H1 (cell line): ENCODE measurements at regions not wholly inside any gene's neighbourhood (a gene's known extent, or its start where the extent isn't known, plus 50 kb on each side); places are given as distances from the start of the nearest gene placed in this dataset.

Source experiments
- CTCF ChIA-PET: fragments of 300-600 bp; sonication (Branson Sonifier 250); formaldehyde crosslinking; loops from one replicate; lab custom pipeline; 2021; ENCODE audit not compliant: partially characterized antibody; lab: Charles Lee
- POLR2A ChIA-PET: fragments of 300-600 bp; sonication (Branson Sonifier 250); formaldehyde crosslinking; loops from one replicate; lab custom pipeline; 2021; ENCODE audit warnings: inconsistent platforms; ENCODE audit not compliant: partially characterized antibody; lab: Charles Lee
- DNase-seq, 2 experiments: peaks; one replicate each; pipeline versions ENCODE4 v3.0.0 to v3.0.0-alpha.2; 2010 to 2022; ENCODE audit warnings: low spot score in 2 of 2, low read depth in 1 of 2, mixed read lengths in 1 of 2
- FAIRE-seq: peaks from 2 replicates; lab custom pipeline; 2011; peaks lifted over from hg19 to GRCh38; lab: Jason Lieb, UNC
- H2AFZ ChIP-seq: 2 replicates; pipeline ENCODE4 v1.8.1; 2012; ENCODE audit warnings: low read length, inconsistent platforms
- H2AK5ac ChIP-seq: 2 replicates; pipeline ENCODE4 v1.6.1; 2013; ENCODE audit warnings: low read depth, low read length
- H2BK120ac ChIP-seq: replicated peaks from 2 replicates; pipeline ENCODE3; 2013; ENCODE audit warnings: low read depth, low read length, inconsistent platforms
- H2BK12ac ChIP-seq: 2 replicates; pipeline ENCODE4 v1.6.1; 2013; ENCODE audit warnings: low read depth, low read length
- H2BK15ac ChIP-seq: 2 replicates; pipeline ENCODE4 v1.6.1; 2013; ENCODE audit warnings: low read length
- H2BK20ac ChIP-seq: 2 replicates; pipeline ENCODE4 v1.6.1; 2013; ENCODE audit warnings: low read length
- H2BK5ac ChIP-seq: 2 replicates; pipeline ENCODE4 v1.6.1; 2013; ENCODE audit warnings: low read depth, low read length
- H3K14ac ChIP-seq: 2 replicates; pipeline ENCODE4 v1.6.1; 2013; ENCODE audit warnings: inconsistent platforms; ENCODE audit not compliant: insufficient read length
- H3K18ac ChIP-seq: 2 replicates; pipeline ENCODE4 v1.6.1; 2013; ENCODE audit warnings: low read length; ENCODE audit errors: extremely low read depth
- H3K23ac ChIP-seq: 2 replicates; pipeline ENCODE4 v1.6.1; 2013; ENCODE audit warnings: inconsistent platforms; ENCODE audit not compliant: insufficient read length
- H3K23me2 ChIP-seq: 2 replicates; pipeline ENCODE4 v1.6.1; 2013; ENCODE audit warnings: low read depth, low read length
- H3K27ac ChIP-seq: 2 replicates; pipeline ENCODE4 v1.6.1; 2011; ENCODE audit warnings: low read depth, low read length, inconsistent platforms
- H3K27me3 ChIP-seq, 4 experiments: replicated peaks in 1 of 4; 1 replicate in 1 of 4; 2 replicates in 3 of 4; pipeline versions ENCODE4 v1.6.1 to v1.8.1; 2011 to 2013; ENCODE audit warnings: low read length in 3 of 4, mild to moderate bottlenecking in 3 of 4, inconsistent platforms in 2 of 4, mixed read lengths in 2 of 4, moderate library complexity in 1 of 4; ENCODE audit not compliant: control insufficient read depth in 3 of 4, insufficient read depth in 3 of 4; ENCODE audit errors: extremely low read depth in 1 of 4
- H3K36me3 ChIP-seq, 4 experiments: 2 replicates each; pipeline versions ENCODE4 v1.6.1 to v1.8.1; 2011 to 2013; ENCODE audit warnings: mild to moderate bottlenecking in 4 of 4, low read length in 3 of 4, moderate library complexity in 2 of 4, control low read depth in 1 of 4, inconsistent platforms in 1 of 4; ENCODE audit not compliant: insufficient read depth in 4 of 4, control insufficient read depth in 2 of 4
- H3K4ac ChIP-seq: replicated peaks from 2 replicates; pipeline ENCODE3; 2013; ENCODE audit warnings: low read length, low read depth, mixed read lengths, inconsistent platforms; ENCODE audit not compliant: insufficient read length
- H3K4me1 ChIP-seq, 4 experiments: replicated peaks in 1 of 4; 1 replicate in 1 of 4; 2 replicates in 3 of 4; pipeline versions ENCODE4 v1.6.1 to v1.8.1; 2011 to 2013; ENCODE audit warnings: low read length in 3 of 4, inconsistent platforms in 2 of 4, mixed read lengths in 1 of 4; ENCODE audit not compliant: insufficient read depth in 4 of 4, control insufficient read depth in 3 of 4
- H3K4me2 ChIP-seq, 2 experiments: 2 replicates each; pipeline versions ENCODE4 v1.6.1 to v1.8.1; 2011 to 2013; ENCODE audit warnings: low read depth in 2 of 2, low read length in 2 of 2, control low read depth in 1 of 2, inconsistent platforms in 1 of 2, mild to moderate bottlenecking in 1 of 2; ENCODE audit not compliant: insufficient read depth in 1 of 2
- H3K4me3 ChIP-seq, 4 experiments: fragments of 200-600, 300-600 bp in 1 of 4; sonication (generic), shearing (Covaris generic), sonication (Bioruptor Twin) in 1 of 4; 2 replicates each; pipeline versions ENCODE4 v1.5.1 to v1.8.1; 2011 to 2016; ENCODE audit warnings: low read length in 4 of 4, low read depth in 3 of 4, control low read depth in 2 of 4, inconsistent platforms in 2 of 4, mild to moderate bottlenecking in 2 of 4, mixed read lengths in 1 of 4, moderate library complexity in 1 of 4; ENCODE audit not compliant: insufficient read depth in 2 of 4; ENCODE audit errors: extremely low read depth in 1 of 4
- H3K56ac ChIP-seq: replicated peaks from 2 replicates; pipeline ENCODE3; 2013; ENCODE audit warnings: low read depth, mild to moderate bottlenecking, mixed read lengths, low read length, inconsistent platforms; ENCODE audit not compliant: insufficient read length
- H3K79me1 ChIP-seq: 2 replicates; pipeline ENCODE4 v1.6.1; 2013; ENCODE audit warnings: low read depth, low read length, control low read depth
- H3K79me2 ChIP-seq, 2 experiments: 2 replicates each; pipeline versions ENCODE4 v1.6.1 to v1.8.1; 2012 to 2013; ENCODE audit warnings: low read length in 2 of 2, mild to moderate bottlenecking in 2 of 2, inconsistent platforms in 1 of 2; ENCODE audit not compliant: insufficient read depth in 2 of 2, control insufficient read depth in 1 of 2
- H3K9ac ChIP-seq, 4 experiments: replicated peaks in 1 of 4; 1 replicate in 1 of 4; 2 replicates in 3 of 4; pipeline versions ENCODE4 v1.6.1 to v1.8.1; 2011 to 2013; ENCODE audit warnings: low read depth in 3 of 4, low read length in 3 of 4, control low read depth in 2 of 4, mild to moderate bottlenecking in 2 of 4, moderate library complexity in 2 of 4, inconsistent platforms in 1 of 4; ENCODE audit errors: extremely low read depth in 1 of 4
- H3K9me3 ChIP-seq, 2 experiments: 2 replicates each; pipeline versions ENCODE4 v1.6.1 to v1.8.1; 2012 to 2013; ENCODE audit warnings: mild to moderate bottlenecking in 2 of 2, moderate library complexity in 2 of 2, control low read depth in 1 of 2, inconsistent platforms in 1 of 2, low read depth in 1 of 2, low read length in 1 of 2, mixed read lengths in 1 of 2; ENCODE audit not compliant: insufficient read depth in 2 of 2
- H4K20me1 ChIP-seq, 2 experiments: replicated peaks in 1 of 2; 2 replicates each; pipeline versions ENCODE3 to v1.8.1; 2011 to 2013; ENCODE audit warnings: inconsistent platforms in 2 of 2, low read length in 2 of 2, mild to moderate bottlenecking in 1 of 2; ENCODE audit not compliant: insufficient read depth in 2 of 2, control insufficient read depth in 1 of 2
- H4K5ac ChIP-seq: 2 replicates; pipeline ENCODE4 v1.6.1; 2013; ENCODE audit warnings: low read length, low read depth, mixed read lengths, inconsistent platforms; ENCODE audit not compliant: insufficient read length
- H4K8ac ChIP-seq: 2 replicates; pipeline ENCODE4 v1.8.0; 2013; ENCODE audit warnings: mild to moderate bottlenecking, moderate library complexity, low read length, inconsistent platforms; ENCODE audit not compliant: insufficient read depth; ENCODE audit errors: extremely low read depth
- H4K91ac ChIP-seq: replicated peaks from 2 replicates; pipeline ENCODE3; 2013; ENCODE audit warnings: low read length, mixed read lengths, inconsistent platforms; ENCODE audit not compliant: insufficient read length
- ATF2 ChIP-seq: IDR thresholded peaks from 2 replicates; pipeline ENCODE4 v1.6.1; 2012; ENCODE audit warnings: low read length, inconsistent platforms
- ATF3 ChIP-seq: IDR thresholded peaks from 2 replicates; pipeline ENCODE4 v1.6.1; 2011; ENCODE audit warnings: low read depth, mild to moderate bottlenecking, low read length; ENCODE audit not compliant: insufficient read depth
- BCL11A ChIP-seq, 2 experiments: IDR thresholded peaks; one replicate each; pipeline ENCODE4 v1.6.1; 2011; ENCODE audit warnings: low read depth in 2 of 2, low read length in 2 of 2, mild to moderate bottlenecking in 2 of 2
- CREB1 ChIP-seq: IDR thresholded peaks from 2 replicates; pipeline ENCODE4 v1.6.1; 2012; ENCODE audit warnings: inconsistent platforms
- E2F6 ChIP-seq: IDR thresholded peaks from 2 replicates; pipeline ENCODE4 v1.6.1; 2012; ENCODE audit warnings: inconsistent platforms
- MAFK ChIP-seq: IDR thresholded peaks from 2 replicates; pipeline ENCODE4 v1.6.1; 2012; ENCODE audit warnings: low read depth, mild to moderate bottlenecking, improper control_type of control experiment, low read length
- NANOG ChIP-seq: IDR thresholded peaks from 2 replicates; pipeline ENCODE4 v1.6.1; 2011; ENCODE audit warnings: low read length, low read depth, mild to moderate bottlenecking, inconsistent platforms; ENCODE audit not compliant: insufficient read depth, poor library complexity, severe bottlenecking
- PHF8 ChIP-seq: fragments of 200-600 bp; sonication (generic); conservative IDR thresholded peaks from 2 replicates; pipeline ENCODE4 v1.7.1; 2012; ENCODE audit warnings: low read depth, mild to moderate bottlenecking, inconsistent platforms, low read length, moderate library complexity
- RBBP5 ChIP-seq: IDR thresholded peaks from 2 replicates; pipeline ENCODE4 v1.7.1; 2012; ENCODE audit warnings: low read depth, mild to moderate bottlenecking, inconsistent platforms, low read length, moderate library complexity, borderline replicate concordance
- SAP30 ChIP-seq: fragments of 300-600 bp; sonication (generic); IDR thresholded peaks from 2 replicates; pipeline ENCODE4 v1.7.1; 2012; ENCODE audit warnings: low read length, moderate library complexity, mild to moderate bottlenecking, inconsistent platforms; ENCODE audit not compliant: insufficient read depth, insufficient replicate concordance
- USF2 ChIP-seq: IDR thresholded peaks from 2 replicates; pipeline ENCODE4 v1.6.1; 2011; ENCODE audit warnings: low read length, improper control_type of control experiment

- no peak overlapping the region for H3K56ac ChIP-seq
- no peaks in the 10 kb centered on the region for H3K79me2 ChIP-seq
- no peaks in the 10 kb centered on the region for H3K23me2 ChIP-seq
- DNase-seq: no peak
- peaks cover 0 to 3% of the 10 kb centered on the region in 2 experiments; a peak in 1 of 4 replicates for H3K9me3 ChIP-seq
- H3K4me3 ChIP-seq: no peak overlapping the region
- H2BK12ac ChIP-seq: no peak overlapping the region
- H3K27ac ChIP-seq: no peak overlapping the region
- no peaks in the 10 kb centered on the region for H3K36me3 ChIP-seq
- H2BK20ac ChIP-seq: no peak overlapping the region
- ChIA-PET CTCF (no interaction called here), POLR2A (no interaction called here)
- H3K23ac ChIP-seq: no peak overlapping the region
- no peak overlapping the region for H3K14ac ChIP-seq
- H3K9ac ChIP-seq: no peak overlapping the region
- peak; percentile 39 for FAIRE-seq
- no peak overlapping the region for H3K4ac ChIP-seq
- no peak overlapping the region for H2BK5ac ChIP-seq
- no peak overlapping the region for H2AK5ac ChIP-seq
- no peak overlapping the region for H4K5ac ChIP-seq
- H2BK15ac ChIP-seq: no peak overlapping the region
- H3K4me1 ChIP-seq: 0 out of 7 replicates have a peak, but pooled peaks cover 0 to 2% (median 0%) of the 10 kb centered on the region in 4 experiments
- no peak overlapping the region for H4K91ac ChIP-seq
- no peak overlapping the region for H3K18ac ChIP-seq
- H3K4me2 ChIP-seq: no peak overlapping the region
- no peaks in the 10 kb centered on the region for H3K79me1 ChIP-seq
- no peaks in the 10 kb centered on the region for H3K27me3 ChIP-seq
- H4K20me1 ChIP-seq: no peaks in the 10 kb centered on the region
- H4K8ac ChIP-seq: no peak overlapping the region
- H2BK120ac ChIP-seq: no peak overlapping the region
- H2AFZ ChIP-seq: peak overlapping the region; percentile 25; the same call in 1 of the 2 replicates
- TF ChIP-seq BCL11A (IDR thresholded peaks at IDR 0.05; ENCODE audit: low read depth in 2 of 2, low read length in 2 of 2): no peak
- TF ChIP-seq RBBP5: no peak
- no peak for TF ChIP-seq MAFK
- no peak for TF ChIP-seq E2F6
- TF ChIP-seq CREB1: no peak
- TF ChIP-seq USF2: no peak
- TF ChIP-seq ATF3: no peak
- no peak for TF ChIP-seq SAP30
- no peak for TF ChIP-seq ATF2
- TF ChIP-seq PHF8: no peak
- no peak for TF ChIP-seq NANOG
Observed at GRCh38 chr2:147374423-147374811, 470.4 kb upstream of the ACVR2A start.
